ENCODE measurements at regions not wholly inside any gene's neighbourhood (a gene's known extent, or its start where the extent isn't known, plus 50 kb on each side); places are given as distances from the start of the nearest gene placed in this dataset.

GRCh38 chr5:99926463-99926862 lies 608.7 kb upstream of the FAM174A start:
- Mint-ChIP-seq H3K27me3 (no peaks in the 10 kb centered on the region), H3K9me3 (no peaks in the 10 kb centered on the region), H3K4me3 (no peak overlapping the region), H3K36me3 (no peaks in the 10 kb centered on the region), H3K4me1 (no peaks in the 10 kb centered on the region), H3K27ac (no peak overlapping the region)
- DNase-seq (ENCODE audit: low spot score in 2 of 2): no peak
- no peak for ATAC-seq (ENCODE audit: low read depth)

GRCh38 chr5:99922386-99922785 lies 612.8 kb upstream of the FAM174A start:
- DNase-seq (ENCODE audit: low spot score in 2 of 2): no peak
- Mint-ChIP-seq H3K9me3 (no peaks in the 10 kb centered on the region), H3K4me3 (no peak overlapping the region), H3K4me1 (no peaks in the 10 kb centered on the region), H3K36me3 (no peaks in the 10 kb centered on the region), H3K27ac (no peak overlapping the region), H3K27me3 (no peaks in the 10 kb centered on the region)
- ATAC-seq (ENCODE audit: low read depth): no peak

GRCh38 chr5:99911971-99912370 lies 623.2 kb upstream of the FAM174A start:
- no peak for ATAC-seq (ENCODE audit: low read depth)
- Mint-ChIP-seq H3K4me3 (no peak overlapping the region), H3K4me1 (no peaks in the 10 kb centered on the region)

GRCh38 chr5:99906776-99907175 lies 628.4 kb upstream of the FAM174A start:
- ATAC-seq (ENCODE audit: low read depth) (no peak), DNase-seq (ENCODE audit: low spot score in 2 of 2) (no peak)
- Mint-ChIP-seq H3K36me3 (no peaks in the 10 kb centered on the region), H3K9me3 (no peaks in the 10 kb centered on the region), H3K27me3 (no peaks in the 10 kb centered on the region), H3K27ac (no peak overlapping the region), H3K4me3 (no peak overlapping the region), H3K4me1 (no peaks in the 10 kb centered on the region)

More at GRCh38 chr5:99911971-99912370, 623.2 kb upstream of the FAM174A start:
- Mint-ChIP-seq H3K36me3 (no peaks in the 10 kb centered on the region), H3K27me3 (no peaks in the 10 kb centered on the region), H3K27ac (no peak overlapping the region), H3K9me3 (no peaks in the 10 kb centered on the region)
- no peak for DNase-seq (ENCODE audit: low spot score in 2 of 2)

- DNase-seq (ENCODE audit: low spot score in 2 of 2): no peak
- H3K27me3 Mint-ChIP-seq: no peaks in the 10 kb centered on the region
- no peaks in the 10 kb centered on the region for H3K4me1 Mint-ChIP-seq
- no peak for ATAC-seq (ENCODE audit: low read depth)
- no peak overlapping the region for H3K27ac Mint-ChIP-seq
- no peaks in the 10 kb centered on the region for H3K9me3 Mint-ChIP-seq
- no peaks in the 10 kb centered on the region for H3K36me3 Mint-ChIP-seq
- H3K4me3 Mint-ChIP-seq: no peak overlapping the region
These were observed 633.2 kb upstream of the FAM174A start for GRCh38 chr5:99901972-99902371.

GRCh38 chr5:99900302-99900852 lies 634.8 kb upstream of the FAM174A start:
- ATAC-seq (ENCODE audit: low read depth) (no peak), DNase-seq (ENCODE audit: low spot score in 2 of 2) (no peak)
- Mint-ChIP-seq H3K27ac (no peak overlapping the region), H3K27me3 (no peaks in the 10 kb centered on the region), H3K36me3 (no peaks in the 10 kb centered on the region), H3K4me1 (no peaks in the 10 kb centered on the region), H3K9me3 (no peaks in the 10 kb centered on the region), H3K4me3 (no peak overlapping the region)

GRCh38 chr5:99879791-99880511 lies 655.2 kb upstream of the FAM174A start:
- Mint-ChIP-seq H3K4me3 (no peak overlapping the region), H3K27me3 (no peaks in the 10 kb centered on the region), H3K36me3 (no peaks in the 10 kb centered on the region), H3K9me3 (no peaks in the 10 kb centered on the region), H3K27ac (no peak overlapping the region), H3K4me1 (no peaks in the 10 kb centered on the region)
- DNase-seq (ENCODE audit: low spot score in 2 of 2): no peak
- no peak for ATAC-seq (ENCODE audit: low read depth)

- Mint-ChIP-seq H3K4me3 (no peak overlapping the region), H3K27ac (no peak overlapping the region), H3K4me1 (no peaks in the 10 kb centered on the region), H3K9me3 (no peaks in the 10 kb centered on the region), H3K27me3 (no peaks in the 10 kb centered on the region), H3K36me3 (no peaks in the 10 kb centered on the region)
- no peak for ATAC-seq (ENCODE audit: low read depth)
- DNase-seq (ENCODE audit: low spot score in 2 of 2): no peak
These were observed 656.3 kb upstream of the FAM174A start for GRCh38 chr5:99878830-99879229.

- H3K4me3 Mint-ChIP-seq: no peak overlapping the region
- H3K9me3 Mint-ChIP-seq: peaks cover 3% of the 10 kb centered on the region
- no peaks in the 10 kb centered on the region for H3K36me3 Mint-ChIP-seq
- ATAC-seq (ENCODE audit: low read depth) (no peak), DNase-seq (ENCODE audit: low spot score in 2 of 2) (no peak)
- no peak overlapping the region for H3K27ac Mint-ChIP-seq
- H3K27me3 Mint-ChIP-seq: no peaks in the 10 kb centered on the region
- H3K4me1 Mint-ChIP-seq: no peaks in the 10 kb centered on the region
These were observed 668.4 kb upstream of the FAM174A start for GRCh38 chr5:99866740-99867139.

- no peak overlapping the region for H3K4me3 Mint-ChIP-seq
- H3K4me1 Mint-ChIP-seq: no peaks in the 10 kb centered on the region
- no peaks in the 10 kb centered on the region for H3K36me3 Mint-ChIP-seq
- DNase-seq (ENCODE audit: low spot score in 2 of 2): no peak
- H3K27me3 Mint-ChIP-seq: no peaks in the 10 kb centered on the region
- no peak overlapping the region for H3K27ac Mint-ChIP-seq
- peaks cover 3% of the 10 kb centered on the region for H3K9me3 Mint-ChIP-seq
- no peak for ATAC-seq (ENCODE audit: low read depth)
These were observed 670.0 kb upstream of the FAM174A start for GRCh38 chr5:99865159-99865558.

- DNase-seq (ENCODE audit: low spot score in 2 of 2) (no peak), ATAC-seq (ENCODE audit: low read depth) (no peak)
- Mint-ChIP-seq H3K9me3 (no peaks in the 10 kb centered on the region), H3K27me3 (no peaks in the 10 kb centered on the region), H3K4me3 (no peak overlapping the region), H3K4me1 (no peaks in the 10 kb centered on the region), H3K27ac (no peak overlapping the region), H3K36me3 (no peaks in the 10 kb centered on the region)
These were observed 699.4 kb upstream of the FAM174A start for GRCh38 chr5:99835791-99836190.

GRCh38 chr5:99827136-99827535 lies 708.0 kb upstream of the FAM174A start:
- Mint-ChIP-seq H3K36me3 (no peaks in the 10 kb centered on the region), H3K9me3 (peaks cover 1% of the 10 kb centered on the region), H3K27me3 (no peaks in the 10 kb centered on the region), H3K27ac (no peak overlapping the region), H3K4me3 (no peak overlapping the region), H3K4me1 (no peaks in the 10 kb centered on the region)
- ATAC-seq (ENCODE audit: low read depth) (no peak), DNase-seq (ENCODE audit: low spot score in 2 of 2) (no peak)

GRCh38 chr5:99817796-99818195 lies 717.4 kb upstream of the FAM174A start:
- H3K27me3 Mint-ChIP-seq: no peaks in the 10 kb centered on the region
- no peaks in the 10 kb centered on the region for H3K4me1 Mint-ChIP-seq
- no peak overlapping the region for H3K4me3 Mint-ChIP-seq
- no peak overlapping the region for H3K27ac Mint-ChIP-seq
- DNase-seq (ENCODE audit: low spot score in 2 of 2): no peak
- peaks cover 3% of the 10 kb centered on the region for H3K9me3 Mint-ChIP-seq
- no peak for ATAC-seq (ENCODE audit: low read depth)
- H3K36me3 Mint-ChIP-seq: no peaks in the 10 kb centered on the region

- no peaks in the 10 kb centered on the region for H3K27me3 Mint-ChIP-seq
- no peak overlapping the region for H3K4me3 Mint-ChIP-seq
- H3K36me3 Mint-ChIP-seq: no peaks in the 10 kb centered on the region
- peaks cover 3% of the 10 kb centered on the region for H3K9me3 Mint-ChIP-seq
- DNase-seq (ENCODE audit: low spot score in 2 of 2) (no peak), ATAC-seq (ENCODE audit: low read depth) (no peak)
- no peaks in the 10 kb centered on the region for H3K4me1 Mint-ChIP-seq
- H3K27ac Mint-ChIP-seq: no peak overlapping the region
These were observed 720.7 kb upstream of the FAM174A start for GRCh38 chr5:99814321-99815063.

Measured in memory B cell (primary cell).